SK-N-SH (cell line): ENCODE measurements at regions not wholly inside any gene's neighbourhood (a gene's known extent, or its start where the extent isn't known, plus 50 kb on each side); places are given as distances from the start of the nearest gene placed in this dataset.

Experiments
- CTCF ChIA-PET: fragments of 300-600, 350-600 bp; formaldehyde crosslinking; extraction: SDS; loops from one replicate; lab custom pipeline; 2021; lab: Yijun Ruan, JAX
- POLR2A ChIA-PET: fragments of 350-600 bp; sonication (Branson Sonifier 250); formaldehyde crosslinking; extraction: SDS; loops from one replicate; lab custom pipeline; 2020; ENCODE audit warnings: antibody characterized with exemption, inconsistent platforms; lab: Yijun Ruan, JAX
- DNase-seq: peaks from one replicate; pipeline ENCODE4 v3.0.0; 2012
- H2AFZ ChIP-seq: fragments of 200-600 bp; sonication (generic); 2 replicates; pipeline ENCODE4 v1.8.1; 2016; ENCODE audit warnings: antibody characterized with exemption, mild to moderate bottlenecking, low read depth
- H3F3A ChIP-seq: fragments of 200-600 bp; sonication (generic); replicated peaks from 2 replicates; pipeline ENCODE3; 2016; ENCODE audit warnings: antibody characterized with exemption, mild to moderate bottlenecking; ENCODE audit not compliant: insufficient read depth
- H3K27ac ChIP-seq, 2 experiments: fragments of 200-500 bp in 1 of 2; fragments of 200-600 bp in 1 of 2; sonication (Bioruptor generic) in 1 of 2; sonication (generic), shearing (Covaris generic) in 1 of 2; 2 replicates each; pipeline versions ENCODE4 v1.5.1 to v1.6.1; 2014 to 2016; ENCODE audit warnings: low read depth in 2 of 2, inconsistent platforms in 1 of 2, low read length in 1 of 2, mild to moderate bottlenecking in 1 of 2, mixed read lengths in 1 of 2
- H3K27me3 ChIP-seq: fragments of 200-600 bp; sonication (generic), shearing (Covaris generic); 2 replicates; pipeline ENCODE4 v1.6.1; 2016; ENCODE audit warnings: mixed run types; ENCODE audit not compliant: insufficient read depth
- H3K36me3 ChIP-seq, 2 experiments: fragments of 200-500 bp in 1 of 2; fragments of 200-600 bp in 1 of 2; sonication (Bioruptor generic) in 1 of 2; sonication (generic) in 1 of 2; replicated peaks in 1 of 2; 2 replicates each; pipeline versions ENCODE3 to v1.5.1; 2014 to 2016; ENCODE audit warnings: low read length in 1 of 2, mild to moderate bottlenecking in 1 of 2; ENCODE audit not compliant: insufficient read depth in 2 of 2, control insufficient read depth in 1 of 2
- H3K4me1 ChIP-seq, 2 experiments: fragments of 200-500 bp in 1 of 2; fragments of 200-600 bp in 1 of 2; sonication (Bioruptor generic) in 1 of 2; sonication (generic), shearing (Covaris generic) in 1 of 2; 2 replicates each; pipeline versions ENCODE4 v1.5.1 to v1.6.1; 2014 to 2016; ENCODE audit warnings: low read depth in 1 of 2, low read length in 1 of 2, mixed run types in 1 of 2; ENCODE audit not compliant: insufficient read depth in 2 of 2, control insufficient read depth in 1 of 2
- H3K4me2 ChIP-seq: fragments of 200-600 bp; sonication (generic), shearing (Covaris generic); 2 replicates; pipeline ENCODE4 v1.6.1; 2017; ENCODE audit warnings: mixed run types
- H3K4me3 ChIP-seq, 2 experiments: fragments of 200-500 bp in 1 of 2; fragments of 200-600 bp in 1 of 2; sonication (Bioruptor generic) in 1 of 2; sonication (generic), shearing (Covaris generic) in 1 of 2; 2 replicates each; pipeline versions ENCODE4 v1.5.1 to v1.8.1; 2014 to 2016; ENCODE audit warnings: low read depth in 2 of 2, inconsistent platforms in 1 of 2, low read length in 1 of 2, mild to moderate bottlenecking in 1 of 2, mixed read lengths in 1 of 2, moderate library complexity in 1 of 2
- H3K79me2 ChIP-seq: fragments of 200-600 bp; sonication (generic); 2 replicates; pipeline ENCODE4 v1.8.1; 2017; ENCODE audit warnings: mild to moderate bottlenecking; ENCODE audit not compliant: insufficient read depth
- H3K9ac ChIP-seq: fragments of 200-600 bp; sonication (generic); 2 replicates; pipeline ENCODE4 v1.6.1; 2017; ENCODE audit warnings: mixed run types
- H3K9me2 ChIP-seq: fragments of 200-600 bp; sonication (generic); 2 replicates; pipeline ENCODE4 v1.6.1; 2017; ENCODE audit warnings: mixed run types
- H3K9me3 ChIP-seq: fragments of 200-600 bp; sonication (generic); 2 replicates; pipeline ENCODE4 v1.6.1; 2017; ENCODE audit warnings: mixed run types, mild to moderate bottlenecking, moderate library complexity
- H4K20me1 ChIP-seq: fragments of 200-600 bp; sonication (generic); 2 replicates; pipeline ENCODE4 v1.6.1; 2017; ENCODE audit warnings: mild to moderate bottlenecking, mixed run types; ENCODE audit not compliant: insufficient read depth
- CHD2 ChIP-seq: fragments of 150-350 bp; IDR thresholded peaks from 2 replicates; pipeline ENCODE4 v1.6.1; 2018; ENCODE audit warnings: low read length; ENCODE audit not compliant: partially characterized antibody
- CTCF ChIP-seq: fragments of 200-600 bp; sonication (generic); IDR thresholded peaks from 2 replicates; pipeline ENCODE4 v1.6.1; 2017; ENCODE audit warnings: antibody characterized with exemption, mild to moderate bottlenecking, moderate library complexity
- EP300 ChIP-seq, 2 experiments: IDR thresholded peaks; 2 replicates each; pipeline versions ENCODE4 v1.4.0 to v1.6.1; 2012; ENCODE audit warnings: borderline replicate concordance in 1 of 2, low read depth in 1 of 2, low read length in 1 of 2
- EZH2phosphoT487 ChIP-seq: fragments of 200-600 bp; sonication (generic); IDR thresholded peaks from 2 replicates; pipeline ENCODE4 v1.6.1; 2017; ENCODE audit warnings: low read depth, mixed run types, mild to moderate bottlenecking, antibody characterized with exemption, moderate library complexity, borderline replicate concordance
- FOSL2 ChIP-seq: IDR thresholded peaks from 2 replicates; pipeline ENCODE4 v1.4.0; 2012; ENCODE audit warnings: low read depth, mild to moderate bottlenecking, moderate library complexity, borderline replicate concordance
- FOXM1 ChIP-seq: IDR thresholded peaks from 2 replicates; pipeline ENCODE4 v1.4.0; 2012; ENCODE audit warnings: low read depth, mild to moderate bottlenecking
- GABPA ChIP-seq: IDR thresholded peaks from 2 replicates; pipeline ENCODE4 v1.4.0; 2012; ENCODE audit warnings: low read depth, mild to moderate bottlenecking
- JUND ChIP-seq: IDR thresholded peaks from 2 replicates; pipeline ENCODE4 v1.4.0; 2012
- NFIC ChIP-seq: IDR thresholded peaks from 2 replicates; pipeline ENCODE4 v1.4.0; 2012; ENCODE audit warnings: borderline replicate concordance
- NRF1 ChIP-seq: IDR thresholded peaks from 2 replicates; pipeline ENCODE4 v1.6.1; 2012; ENCODE audit warnings: low read depth, mild to moderate bottlenecking, low read length
- PBX3 ChIP-seq: IDR thresholded peaks from 2 replicates; pipeline ENCODE4; 2012
- POLR2AphosphoS5 ChIP-seq: IDR thresholded peaks from 2 replicates; pipeline ENCODE4 v1.6.1; 2012; ENCODE audit warnings: low read depth, low read length
- RXRA ChIP-seq: IDR thresholded peaks from 2 replicates; pipeline ENCODE4 v1.4.0; 2012; ENCODE audit warnings: low read depth, mild to moderate bottlenecking, borderline replicate concordance
- SMC3 ChIP-seq: IDR thresholded peaks from 2 replicates; pipeline ENCODE4 v1.6.1; 2012; ENCODE audit warnings: low read depth, low read length, improper control_type of control experiment
- TEAD4 ChIP-seq: IDR thresholded peaks from 2 replicates; pipeline ENCODE4 v1.4.0; 2012; ENCODE audit warnings: mild to moderate bottlenecking, borderline replicate concordance; ENCODE audit not compliant: insufficient read depth
- whole genome bisulfite sequencing: methylation state at CpG from one replicate; pipeline ENCODE4 v1.1.6; 2017; ENCODE audit warnings: low lambda C conversion rate; 5-methylcytosine and 5-hydroxymethylcytosine counted together
- TF ChIP-seq, protein P1 (sequence below): IDR thresholded peaks from 2 replicates; pipeline ENCODE4 v1.4.0; 2012; ENCODE audit warnings: low read depth
- TF ChIP-seq, protein P2 (sequence below): fragments of 150-350 bp; IDR thresholded peaks from 2 replicates; pipeline ENCODE4 v1.6.1; 2017; ENCODE audit warnings: antibody characterized with exemption, low read length, low read depth, borderline replicate concordance

- H3K27ac ChIP-seq, result no peak overlapping the region
- H3K4me3 ChIP-seq, result no peak overlapping the region
- H3K27me3 ChIP-seq, result no peaks in the 10 kb centered on the region
- no peaks in the 10 kb centered on the region for H3K36me3 ChIP-seq
- H4K20me1 ChIP-seq, result no peaks in the 10 kb centered on the region
- TF ChIP-seq RXRA (no peak), CTCF (no peak), NRF1 (no peak), POLR2AphosphoS5 (no peak), TEAD4 (no peak), GABPA (no peak), JUND (no peak), FOSL2 (no peak), NFIC (no peak), PBX3 (no peak), CHD2 (no peak), EP300 (IDR thresholded peaks at IDR 0.05; ENCODE audit: borderline replicate concordance in 1 of 2, low read depth in 1 of 2, low read length in 1 of 2) (no peak)
- TF ChIP-seq, protein P1, sequence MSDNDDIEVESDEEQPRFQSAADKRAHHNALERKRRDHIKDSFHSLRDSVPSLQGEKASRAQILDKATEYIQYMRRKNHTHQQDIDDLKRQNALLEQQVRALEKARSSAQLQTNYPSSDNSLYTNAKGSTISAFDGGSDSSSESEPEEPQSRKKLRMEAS, result no peak
- no peak overlapping the region for H2AFZ ChIP-seq
- no peaks in the 10 kb centered on the region for H3K9me2 ChIP-seq
- H3K4me2 ChIP-seq, result no peak overlapping the region
- ChIA-PET CTCF (no interaction called here), POLR2A (no interaction called here)
- no peaks in the 10 kb centered on the region for H3F3A ChIP-seq
- no peaks in the 10 kb centered on the region; a peak in 1 of 4 replicates for H3K4me1 ChIP-seq
- H3K79me2 ChIP-seq, result no peaks in the 10 kb centered on the region
- no peaks in the 10 kb centered on the region for H3K9me3 ChIP-seq
- no peak for DNase-seq
- 7% methylated on average over 3 of the region's 3 CpGs for WGBS
- no peak overlapping the region for H3K9ac ChIP-seq
Measured at GRCh38 chr2:147487286-147487977, 357.4 kb upstream of the ACVR2A start.

DNA sequence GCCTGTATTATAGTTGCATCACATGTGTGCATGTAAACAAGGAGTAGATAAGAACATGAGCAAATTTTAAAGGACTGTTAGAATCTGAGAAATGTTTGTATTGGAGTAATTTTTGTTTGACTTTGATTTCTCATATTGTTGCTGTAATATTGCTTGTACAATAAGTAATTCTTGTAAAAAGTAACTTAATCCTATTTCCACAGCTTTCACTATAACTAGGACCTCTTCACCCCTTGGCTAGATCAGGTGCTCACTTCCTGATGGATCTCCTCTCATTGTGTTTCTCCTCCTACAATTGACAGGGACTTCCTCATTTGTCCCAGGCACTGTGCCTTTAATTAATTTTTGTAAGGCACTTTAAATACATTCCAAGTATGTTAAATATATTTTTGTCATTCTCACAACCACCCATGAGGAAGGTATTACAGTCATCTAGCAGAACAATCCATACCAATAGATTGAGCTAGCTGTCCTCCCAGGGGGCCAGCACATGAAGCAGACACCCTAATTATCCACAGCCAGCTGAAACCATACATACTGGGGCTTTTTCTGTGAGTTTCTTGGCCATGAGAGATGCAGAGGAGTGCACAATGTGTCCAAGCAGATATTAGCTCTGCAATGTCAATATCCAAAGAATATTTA, 359.5 kb upstream of the ACVR2A start:
- Histone ChIP-seq H3K4me2 (no peak overlapping the region), H3K36me3 (no peaks in the 10 kb centered on the region), H3F3A (no peaks in the 10 kb centered on the region), H3K4me1 (no peaks in the 10 kb centered on the region; a peak in 1 of 4 replicates), H3K9me3 (no peaks in the 10 kb centered on the region), H3K9me2 (no peaks in the 10 kb centered on the region), H3K9ac (no peak overlapping the region), H4K20me1 (no peaks in the 10 kb centered on the region), H3K4me3 (no peak overlapping the region), H3K27ac (no peak overlapping the region), H3K79me2 (no peaks in the 10 kb centered on the region), H2AFZ (no peak overlapping the region), H3K27me3 (no peaks in the 10 kb centered on the region)
- no peak for DNase-seq
- TF ChIP-seq, protein P2, sequence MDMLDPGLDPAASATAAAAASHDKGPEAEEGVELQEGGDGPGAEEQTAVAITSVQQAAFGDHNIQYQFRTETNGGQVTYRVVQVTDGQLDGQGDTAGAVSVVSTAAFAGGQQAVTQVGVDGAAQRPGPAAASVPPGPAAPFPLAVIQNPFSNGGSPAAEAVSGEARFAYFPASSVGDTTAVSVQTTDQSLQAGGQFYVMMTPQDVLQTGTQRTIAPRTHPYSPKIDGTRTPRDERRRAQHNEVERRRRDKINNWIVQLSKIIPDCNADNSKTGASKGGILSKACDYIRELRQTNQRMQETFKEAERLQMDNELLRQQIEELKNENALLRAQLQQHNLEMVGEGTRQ, result no peak
- TF ChIP-seq SMC3 (no peak), POLR2AphosphoS5 (no peak), EP300 (IDR thresholded peaks at IDR 0.05; ENCODE audit: borderline replicate concordance in 1 of 2, low read depth in 1 of 2, low read length in 1 of 2) (no peak), FOXM1 (no peak), EZH2phosphoT487 (no peak)
- ChIA-PET POLR2A (no interaction called here), CTCF (no interaction called here)
